DLD1 (cell line): ENCODE measurements at regions not wholly inside any gene's neighbourhood (a gene's known extent, or its start where the extent isn't known, plus 50 kb on each side); places are given as distances from the start of the nearest gene placed in this dataset.

ENCODE experiments used
- in situ Hi-C: cut with HindIII; loops from 2 replicates; pipeline ENCODE4 v1.10.0; 2017; ENCODE audit warnings: low sequenced_read_pairs

- in situ Hi-C loops = loop anchor here (25.0 kb wide), 1 partner anchor 460 kb away; no protein-coding TSS in a partner anchor
Measured at GRCh38 chr10:78777466-78777865, 291.3 kb upstream of the ZMIZ1 start.

- in situ Hi-C loops = loop anchor here (25.0 kb wide), 1 partner anchor 459 kb away; no protein-coding TSS in a partner anchor
Measured at GRCh38 chr10:78777867-78778266, 290.9 kb upstream of the ZMIZ1 start.

- in situ Hi-C loops = loop anchor here (25.0 kb wide), 1 partner anchor 459 kb away; no protein-coding TSS in a partner anchor
Measured at GRCh38 chr10:78778444-78779338, 290.1 kb upstream of the ZMIZ1 start.

- in situ Hi-C loops = loop anchor here (25.0 kb wide), 1 partner anchor 458 kb away; no protein-coding TSS in a partner anchor
Measured at GRCh38 chr10:78779339-78779955, 289.3 kb upstream of the ZMIZ1 start.

- in situ Hi-C loops = loop anchor here (25.0 kb wide), 1 partner anchor 457 kb away; no protein-coding TSS in a partner anchor
Measured at GRCh38 chr10:78780551-78780961, 288.2 kb upstream of the ZMIZ1 start.

- in situ Hi-C loops = loop anchor here (25.0 kb wide), 1 partner anchor 456 kb away; no protein-coding TSS in a partner anchor
Measured at GRCh38 chr10:78781251-78781913, 287.4 kb upstream of the ZMIZ1 start.

GRCh38 chr10:78781991-78782390 lies 286.8 kb upstream of the ZMIZ1 start:
- in situ Hi-C loops = loop anchor here (25.0 kb wide), 1 partner anchor 455 kb away; no protein-coding TSS in a partner anchor

GRCh38 chr10:78782441-78782840 lies 286.3 kb upstream of the ZMIZ1 start:
- in situ Hi-C loops = loop anchor here (25.0 kb wide), 1 partner anchor 455 kb away; no protein-coding TSS in a partner anchor

- in situ Hi-C loops = loop anchor here (25.0 kb wide), 1 partner anchor 454 kb away; no protein-coding TSS in a partner anchor
Measured at GRCh38 chr10:78783753-78784152, 285.0 kb upstream of the ZMIZ1 start.

- in situ Hi-C loops = loop anchor here (25.0 kb wide), 1 partner anchor 453 kb away; no protein-coding TSS in a partner anchor
Measured at GRCh38 chr10:78784546-78784945, 284.2 kb upstream of the ZMIZ1 start.

GRCh38 chr10:78785066-78785465 lies 283.7 kb upstream of the ZMIZ1 start:
- in situ Hi-C loops = loop anchor here (25.0 kb wide), 1 partner anchor 452 kb away; no protein-coding TSS in a partner anchor

- in situ Hi-C loops = loop anchor here (25.0 kb wide), 1 partner anchor 451 kb away; no protein-coding TSS in a partner anchor
Measured at GRCh38 chr10:78785991-78786390, 282.8 kb upstream of the ZMIZ1 start.

- in situ Hi-C loops = loop anchor here (25.0 kb wide), 1 partner anchor 450 kb away; no protein-coding TSS in a partner anchor
Measured at GRCh38 chr10:78787125-78787524, 281.6 kb upstream of the ZMIZ1 start.

GRCh38 chr10:78794736-78795455 lies 273.9 kb upstream of the ZMIZ1 start:
- in situ Hi-C loops = loop anchor here (25.0 kb wide), 1 partner anchor 442 kb away; no protein-coding TSS in a partner anchor

- in situ Hi-C loops = loop anchor here (25.0 kb wide), 1 partner anchor 438 kb away; no protein-coding TSS in a partner anchor
Measured at GRCh38 chr10:78798976-78799730, 269.6 kb upstream of the ZMIZ1 start.

- in situ Hi-C loops = no loop called here
Measured at GRCh38 chr10:78800006-78800405, 268.8 kb upstream of the ZMIZ1 start.

- in situ Hi-C loops = no loop called here
Measured at GRCh38 chr10:78800535-78801320, 268.0 kb upstream of the ZMIZ1 start.

- in situ Hi-C loops = no loop called here
Measured at GRCh38 chr10:78802431-78802830, 266.3 kb upstream of the ZMIZ1 start.
